ENCODE measurements at regions not wholly inside any gene's neighbourhood (a gene's known extent, or its start where the extent isn't known, plus 50 kb on each side); places are given as distances from the start of the nearest gene placed in this dataset.

DNA sequence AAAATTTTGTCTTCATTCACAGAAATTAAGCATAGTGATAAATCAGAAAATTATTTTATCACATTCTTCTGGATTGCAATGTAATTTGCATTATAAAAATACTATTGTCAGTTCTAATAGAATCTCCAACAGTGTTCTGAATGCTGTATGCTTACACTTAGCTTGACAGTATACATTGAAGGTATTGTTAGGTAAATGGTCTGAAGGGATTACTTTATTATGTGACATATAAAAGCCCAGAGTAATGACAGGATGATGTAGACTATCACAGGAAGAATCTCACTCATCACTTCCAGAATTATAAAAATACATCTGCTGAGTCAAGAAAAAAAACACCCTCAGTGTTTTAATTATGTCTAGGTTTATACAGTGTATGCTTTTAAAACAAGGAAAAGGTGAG lies 1532.5 kb upstream of the RAG2 start:
- intact Hi-C loops (cut with micrococcal nuclease) = no loop called here
- no peak overlapping the region for H3K4me2 ChIP-seq (ENCODE audit: low read length)
- H3K4me3 ChIP-seq (replicated peaks in 1 of 2; ENCODE audit: low read depth in 1 of 2, low read length in 2 of 2) = no peak overlapping the region
- no peak overlapping the region for H2AFZ ChIP-seq (ENCODE audit: low read depth, low read length, poor library complexity, severe bottlenecking)
- BruUV-seq (replicated peaks) = no TSS peak
- H3K4me1 ChIP-seq (ENCODE audit: control insufficient read depth in 1 of 2, insufficient read depth in 2 of 2, low read length in 2 of 2) = no peaks in the 10 kb centered on the region
- ATAC-seq = no peak
- CTCF ChIA-PET = no interaction called here
- H3K36me3 ChIP-seq (ENCODE audit: control insufficient read depth in 1 of 2, insufficient read depth in 2 of 2, low read length in 2 of 2) = no peaks in the 10 kb centered on the region
- POLR2A ChIA-PET = no interaction called here
- H3K9me3 ChIP-seq (ENCODE audit: control insufficient read depth in 1 of 2, insufficient read depth in 1 of 2, low read depth in 1 of 2, low read length in 2 of 2) = peaks cover 5 to 11% of the 10 kb centered on the region in 2 experiments; a peak in 2 of 4 replicates
- RAD21 ChIA-PET (ENCODE audit: low non-redundant PET in 1 of 2, low total read pairs in 2 of 2, uncharacterized antibody in 2 of 2, unreplicated experiment in 2 of 2) = no interaction called here
- no peaks in the 10 kb centered on the region for H4K20me1 ChIP-seq (ENCODE audit: insufficient read depth)
- no peaks in the 10 kb centered on the region for H3K79me2 ChIP-seq (ENCODE audit: insufficient read depth, low read length)
- H3K9ac ChIP-seq (ENCODE audit: low read length) = no peak overlapping the region
- no peak for TF ChIP-seq TCF7L2 (IDR thresholded peaks at IDR 0.05; ENCODE audit: borderline replicate concordance, extremely low read depth, insufficient read depth, insufficient read length)
- TF ChIP-seq, protein P1, sequence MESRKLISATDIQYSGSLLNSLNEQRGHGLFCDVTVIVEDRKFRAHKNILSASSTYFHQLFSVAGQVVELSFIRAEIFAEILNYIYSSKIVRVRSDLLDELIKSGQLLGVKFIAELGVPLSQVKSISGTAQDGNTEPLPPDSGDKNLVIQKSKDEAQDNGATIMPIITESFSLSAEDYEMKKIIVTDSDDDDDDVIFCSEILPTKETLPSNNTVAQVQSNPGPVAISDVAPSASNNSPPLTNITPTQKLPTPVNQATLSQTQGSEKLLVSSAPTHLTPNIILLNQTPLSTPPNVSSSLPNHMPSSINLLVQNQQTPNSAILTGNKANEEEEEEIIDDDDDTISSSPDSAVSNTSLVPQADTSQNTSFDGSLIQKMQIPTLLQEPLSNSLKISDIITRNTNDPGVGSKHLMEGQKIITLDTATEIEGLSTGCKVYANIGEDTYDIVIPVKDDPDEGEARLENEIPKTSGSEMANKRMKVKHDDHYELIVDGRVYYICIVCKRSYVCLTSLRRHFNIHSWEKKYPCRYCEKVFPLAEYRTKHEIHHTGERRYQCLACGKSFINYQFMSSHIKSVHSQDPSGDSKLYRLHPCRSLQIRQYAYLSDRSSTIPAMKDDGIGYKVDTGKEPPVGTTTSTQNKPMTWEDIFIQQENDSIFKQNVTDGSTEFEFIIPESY (IDR thresholded peaks at IDR 0.05; ENCODE audit: extremely low read depth, insufficient replicate concordance, low read length) = no peak
- TF ChIP-seq, protein P2, sequence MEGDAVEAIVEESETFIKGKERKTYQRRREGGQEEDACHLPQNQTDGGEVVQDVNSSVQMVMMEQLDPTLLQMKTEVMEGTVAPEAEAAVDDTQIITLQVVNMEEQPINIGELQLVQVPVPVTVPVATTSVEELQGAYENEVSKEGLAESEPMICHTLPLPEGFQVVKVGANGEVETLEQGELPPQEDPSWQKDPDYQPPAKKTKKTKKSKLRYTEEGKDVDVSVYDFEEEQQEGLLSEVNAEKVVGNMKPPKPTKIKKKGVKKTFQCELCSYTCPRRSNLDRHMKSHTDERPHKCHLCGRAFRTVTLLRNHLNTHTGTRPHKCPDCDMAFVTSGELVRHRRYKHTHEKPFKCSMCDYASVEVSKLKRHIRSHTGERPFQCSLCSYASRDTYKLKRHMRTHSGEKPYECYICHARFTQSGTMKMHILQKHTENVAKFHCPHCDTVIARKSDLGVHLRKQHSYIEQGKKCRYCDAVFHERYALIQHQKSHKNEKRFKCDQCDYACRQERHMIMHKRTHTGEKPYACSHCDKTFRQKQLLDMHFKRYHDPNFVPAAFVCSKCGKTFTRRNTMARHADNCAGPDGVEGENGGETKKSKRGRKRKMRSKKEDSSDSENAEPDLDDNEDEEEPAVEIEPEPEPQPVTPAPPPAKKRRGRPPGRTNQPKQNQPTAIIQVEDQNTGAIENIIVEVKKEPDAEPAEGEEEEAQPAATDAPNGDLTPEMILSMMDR (IDR thresholded peaks at IDR 0.05 in 2 of 3, conservative IDR thresholded peaks at IDR 0.05 in 1 of 3; ENCODE audit: borderline replicate concordance in 1 of 3, insufficient read depth in 1 of 3, low read depth in 2 of 3, low read length in 2 of 3) = no peak
- TF ChIP-seq, protein P3, sequence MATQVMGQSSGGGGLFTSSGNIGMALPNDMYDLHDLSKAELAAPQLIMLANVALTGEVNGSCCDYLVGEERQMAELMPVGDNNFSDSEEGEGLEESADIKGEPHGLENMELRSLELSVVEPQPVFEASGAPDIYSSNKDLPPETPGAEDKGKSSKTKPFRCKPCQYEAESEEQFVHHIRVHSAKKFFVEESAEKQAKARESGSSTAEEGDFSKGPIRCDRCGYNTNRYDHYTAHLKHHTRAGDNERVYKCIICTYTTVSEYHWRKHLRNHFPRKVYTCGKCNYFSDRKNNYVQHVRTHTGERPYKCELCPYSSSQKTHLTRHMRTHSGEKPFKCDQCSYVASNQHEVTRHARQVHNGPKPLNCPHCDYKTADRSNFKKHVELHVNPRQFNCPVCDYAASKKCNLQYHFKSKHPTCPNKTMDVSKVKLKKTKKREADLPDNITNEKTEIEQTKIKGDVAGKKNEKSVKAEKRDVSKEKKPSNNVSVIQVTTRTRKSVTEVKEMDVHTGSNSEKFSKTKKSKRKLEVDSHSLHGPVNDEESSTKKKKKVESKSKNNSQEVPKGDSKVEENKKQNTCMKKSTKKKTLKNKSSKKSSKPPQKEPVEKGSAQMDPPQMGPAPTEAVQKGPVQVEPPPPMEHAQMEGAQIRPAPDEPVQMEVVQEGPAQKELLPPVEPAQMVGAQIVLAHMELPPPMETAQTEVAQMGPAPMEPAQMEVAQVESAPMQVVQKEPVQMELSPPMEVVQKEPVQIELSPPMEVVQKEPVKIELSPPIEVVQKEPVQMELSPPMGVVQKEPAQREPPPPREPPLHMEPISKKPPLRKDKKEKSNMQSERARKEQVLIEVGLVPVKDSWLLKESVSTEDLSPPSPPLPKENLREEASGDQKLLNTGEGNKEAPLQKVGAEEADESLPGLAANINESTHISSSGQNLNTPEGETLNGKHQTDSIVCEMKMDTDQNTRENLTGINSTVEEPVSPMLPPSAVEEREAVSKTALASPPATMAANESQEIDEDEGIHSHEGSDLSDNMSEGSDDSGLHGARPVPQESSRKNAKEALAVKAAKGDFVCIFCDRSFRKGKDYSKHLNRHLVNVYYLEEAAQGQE (IDR thresholded peaks at IDR 0.05; ENCODE audit: low read depth) = no peak
- TF ChIP-seq, protein P4, sequence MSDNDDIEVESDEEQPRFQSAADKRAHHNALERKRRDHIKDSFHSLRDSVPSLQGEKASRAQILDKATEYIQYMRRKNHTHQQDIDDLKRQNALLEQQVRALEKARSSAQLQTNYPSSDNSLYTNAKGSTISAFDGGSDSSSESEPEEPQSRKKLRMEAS (IDR thresholded peaks at IDR 0.05) = no peak
- TF ChIP-seq JUND (IDR thresholded peaks at IDR 0.05) = no peak
- TF ChIP-seq SP1 (IDR thresholded peaks at IDR 0.05; ENCODE audit: low read depth) = no peak
- TF ChIP-seq ELF1 (IDR thresholded peaks at IDR 0.05; ENCODE audit: borderline replicate concordance, low read depth) = no peak
- no peak for TF ChIP-seq EZH2phosphoT487 (IDR thresholded peaks at IDR 0.05; ENCODE audit: borderline replicate concordance)
- TF ChIP-seq, protein P5, sequence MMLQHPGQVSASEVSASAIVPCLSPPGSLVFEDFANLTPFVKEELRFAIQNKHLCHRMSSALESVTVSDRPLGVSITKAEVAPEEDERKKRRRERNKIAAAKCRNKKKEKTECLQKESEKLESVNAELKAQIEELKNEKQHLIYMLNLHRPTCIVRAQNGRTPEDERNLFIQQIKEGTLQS (IDR thresholded peaks at IDR 0.05) = no peak
- no peak for TF ChIP-seq POLR2AphosphoS5 (IDR thresholded peaks at IDR 0.05; ENCODE audit: low read depth, low read length)
- TF ChIP-seq ZNF274 (IDR thresholded peaks at IDR 0.05; ENCODE audit: low read depth, low read length) = no peak
- no peak for TF ChIP-seq CBX3 (IDR thresholded peaks at IDR 0.05; ENCODE audit: low read depth)
- TF ChIP-seq POLR2A (IDR thresholded peaks at IDR 0.05; ENCODE audit: borderline replicate concordance, extremely low read depth, insufficient read depth, insufficient read length) = no peak
- TF ChIP-seq RAD21 (IDR thresholded peaks at IDR 0.05; ENCODE audit: low read depth) = no peak
- no peak for TF ChIP-seq CEBPB (IDR thresholded peaks at IDR 0.05; ENCODE audit: low read depth)
- H3K27me3 ChIP-seq (ENCODE audit: insufficient read depth, low read length) = no peaks in the 10 kb centered on the region
- H3K27ac ChIP-seq (ENCODE audit: low read depth, low read length) = no peak overlapping the region
- DNase-seq (ENCODE audit: low read depth, low spot score) = no peak
- no peaks in the 10 kb centered on the region for H3K9me2 ChIP-seq (ENCODE audit: insufficient read depth)
